ENCODE measurements at regions not wholly inside any gene's neighbourhood (a gene's known extent, or its start where the extent isn't known, plus 50 kb on each side); places are given as distances from the start of the nearest gene placed in this dataset.

GRCh38 chr5:2239201-2239910 is 356.6 kb upstream of the IRX4 start:
- Histone ChIP-seq H3K79me2 (ENCODE audit: low read length) (no peaks in the 10 kb centered on the region), H3K4me1 (ENCODE audit: insufficient read depth, low read length) (no peaks in the 10 kb centered on the region), H3K4me3 (ENCODE audit: low read length) (no peak overlapping the region), H3K27me3 (ENCODE audit: low read length) (no peaks in the 10 kb centered on the region), H3K27ac (ENCODE audit: low read length) (no peak overlapping the region), H2AFZ (ENCODE audit: low read length) (no peak overlapping the region), H3K4me2 (ENCODE audit: low read length) (no peak overlapping the region), H3K9me3 (ENCODE audit: low read length) (no peaks in the 10 kb centered on the region; the same call in 1 of the 2 replicates), H3K9me2 (replicated peaks; ENCODE audit: low read length) (no peaks in the 10 kb centered on the region), H3K36me3 (ENCODE audit: low read depth, low read length) (no peaks in the 10 kb centered on the region), H3K9ac (ENCODE audit: low read length) (no peak overlapping the region), H4K20me1 (ENCODE audit: low read length) (no peaks in the 10 kb centered on the region), H3F3A (ENCODE audit: low read length, unreplicated experiment) (no peaks in the 10 kb centered on the region)
- no TSS peak for BruUV-seq (replicated peaks)
- no peak for DNase-seq
- intact Hi-C loops (cut with micrococcal nuclease): no loop called here
- ChIA-PET POLR2A (ENCODE audit: unreplicated experiment) (no interaction called here), CTCF (no interaction called here)
- no peak for ATAC-seq
- TF ChIP-seq, protein P1, sequence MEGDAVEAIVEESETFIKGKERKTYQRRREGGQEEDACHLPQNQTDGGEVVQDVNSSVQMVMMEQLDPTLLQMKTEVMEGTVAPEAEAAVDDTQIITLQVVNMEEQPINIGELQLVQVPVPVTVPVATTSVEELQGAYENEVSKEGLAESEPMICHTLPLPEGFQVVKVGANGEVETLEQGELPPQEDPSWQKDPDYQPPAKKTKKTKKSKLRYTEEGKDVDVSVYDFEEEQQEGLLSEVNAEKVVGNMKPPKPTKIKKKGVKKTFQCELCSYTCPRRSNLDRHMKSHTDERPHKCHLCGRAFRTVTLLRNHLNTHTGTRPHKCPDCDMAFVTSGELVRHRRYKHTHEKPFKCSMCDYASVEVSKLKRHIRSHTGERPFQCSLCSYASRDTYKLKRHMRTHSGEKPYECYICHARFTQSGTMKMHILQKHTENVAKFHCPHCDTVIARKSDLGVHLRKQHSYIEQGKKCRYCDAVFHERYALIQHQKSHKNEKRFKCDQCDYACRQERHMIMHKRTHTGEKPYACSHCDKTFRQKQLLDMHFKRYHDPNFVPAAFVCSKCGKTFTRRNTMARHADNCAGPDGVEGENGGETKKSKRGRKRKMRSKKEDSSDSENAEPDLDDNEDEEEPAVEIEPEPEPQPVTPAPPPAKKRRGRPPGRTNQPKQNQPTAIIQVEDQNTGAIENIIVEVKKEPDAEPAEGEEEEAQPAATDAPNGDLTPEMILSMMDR (conservative IDR thresholded peaks at IDR 0.05; ENCODE audit: low read depth, low read length): no peak
- TF ChIP-seq EZH2 (IDR thresholded peaks at IDR 0.05; ENCODE audit: low read length, unreplicated experiment): no peak
- no peak for TF ChIP-seq EZH2phosphoT487 (IDR thresholded peaks at IDR 0.05; ENCODE audit: borderline replicate concordance, low read length)

GRCh38 chr5:2238732-2239131 is 356.0 kb upstream of the IRX4 start:
- TF ChIP-seq, protein P1 (conservative IDR thresholded peaks at IDR 0.05; ENCODE audit: low read depth, low read length): no peak
- TF ChIP-seq EZH2phosphoT487 (IDR thresholded peaks at IDR 0.05; ENCODE audit: borderline replicate concordance, low read length) (no peak), EZH2 (IDR thresholded peaks at IDR 0.05; ENCODE audit: low read length, unreplicated experiment) (no peak)
- DNase-seq: no peak
- Histone ChIP-seq H3F3A (ENCODE audit: low read length, unreplicated experiment) (no peaks in the 10 kb centered on the region), H3K9ac (ENCODE audit: low read length) (no peak overlapping the region), H2AFZ (ENCODE audit: low read length) (no peak overlapping the region), H3K4me2 (ENCODE audit: low read length) (no peak overlapping the region), H3K9me3 (ENCODE audit: low read length) (no peaks in the 10 kb centered on the region; the same call in 1 of the 2 replicates), H4K20me1 (ENCODE audit: low read length) (no peaks in the 10 kb centered on the region), H3K4me3 (ENCODE audit: low read length) (no peak overlapping the region), H3K27me3 (ENCODE audit: low read length) (no peaks in the 10 kb centered on the region), H3K27ac (ENCODE audit: low read length) (no peak overlapping the region), H3K4me1 (ENCODE audit: insufficient read depth, low read length) (no peaks in the 10 kb centered on the region), H3K79me2 (ENCODE audit: low read length) (no peaks in the 10 kb centered on the region), H3K36me3 (ENCODE audit: low read depth, low read length) (no peaks in the 10 kb centered on the region), H3K9me2 (replicated peaks; ENCODE audit: low read length) (no peaks in the 10 kb centered on the region)
- intact Hi-C loops (cut with micrococcal nuclease): no loop called here
- no TSS peak for BruUV-seq (replicated peaks)
- ChIA-PET POLR2A (ENCODE audit: unreplicated experiment) (no interaction called here), CTCF (no interaction called here)
- no peak for ATAC-seq

GRCh38 chr5:2227433-2227832 is 344.7 kb upstream of the IRX4 start:
- no TSS peak for BruUV-seq (replicated peaks)
- intact Hi-C loops (cut with micrococcal nuclease): no loop called here
- DNase-seq: no peak

More at GRCh38 chr5:2227433-2227832, 344.7 kb upstream of the IRX4 start:
- no peak for ATAC-seq
- POLR2A ChIA-PET (ENCODE audit: unreplicated experiment): no interaction called here
- Histone ChIP-seq H2AFZ (ENCODE audit: low read length) (no peak overlapping the region), H3K79me2 (ENCODE audit: low read length) (no peaks in the 10 kb centered on the region), H3K4me2 (ENCODE audit: low read length) (no peak overlapping the region), H3K9ac (ENCODE audit: low read length) (no peak overlapping the region), H4K20me1 (ENCODE audit: low read length) (no peaks in the 10 kb centered on the region), H3K27ac (ENCODE audit: low read length) (no peak overlapping the region), H3K4me3 (ENCODE audit: low read length) (no peak overlapping the region), H3K9me3 (ENCODE audit: low read length) (no peaks in the 10 kb centered on the region), H3K4me1 (ENCODE audit: insufficient read depth, low read length) (no peaks in the 10 kb centered on the region), H3K27me3 (ENCODE audit: low read length) (peaks cover 15% of the 10 kb centered on the region; the same call in 1 of the 2 replicates), H3K9me2 (replicated peaks; ENCODE audit: low read length) (no peaks in the 10 kb centered on the region), H3K36me3 (ENCODE audit: low read depth, low read length) (no peaks in the 10 kb centered on the region), H3F3A (ENCODE audit: low read length, unreplicated experiment) (no peaks in the 10 kb centered on the region)
- TF ChIP-seq EZH2phosphoT487 (IDR thresholded peaks at IDR 0.05; ENCODE audit: borderline replicate concordance, low read length) (no peak), EZH2 (IDR thresholded peaks at IDR 0.05; ENCODE audit: low read length, unreplicated experiment) (no peak)
- TF ChIP-seq, protein P1 (conservative IDR thresholded peaks at IDR 0.05; ENCODE audit: low read depth, low read length): no peak
- CTCF ChIA-PET: no interaction called here
